Peyer's patch (tissue), 4 donors: ENCODE measurements at regions not wholly inside any gene's neighbourhood (a gene's known extent, or its start where the extent isn't known, plus 50 kb on each side); places are given as distances from the start of the nearest gene placed in this dataset.

Experiments
- DNase-seq, 3 donors: peaks; one replicate each; pipeline ENCODE4 v3.0.0-alpha.2; 2017 to 2019
- H3K27ac ChIP-seq, 4 donors: fragments of 200-600 bp; sonication (generic); one replicate each; pipeline ENCODE4 v1.5.1; 2016 to 2019
- H3K27me3 ChIP-seq, 2 donors: fragments of 200-600 bp; sonication (generic); one replicate each; pipeline ENCODE4 v1.5.1; 2019
- H3K36me3 ChIP-seq, 3 donors: fragments of 200-600 bp; sonication (generic); one replicate each; pipeline ENCODE4 v1.5.1; 2016 to 2019
- H3K4me1 ChIP-seq, 4 donors: fragments of 200-600 bp; sonication (generic); one replicate each; pipeline ENCODE4 v1.5.1; 2016 to 2019
- H3K4me3 ChIP-seq, 4 donors: fragments of 200-600 bp; sonication (generic); 1 replicate in 3 of 4; 2 replicates in 1 of 4; pipeline ENCODE4 v1.5.1; 2016 to 2019; ENCODE audit warnings: mild to moderate bottlenecking in 1 of 4
- H3K9me3 ChIP-seq, 4 donors: fragments of 200-600 bp; sonication (generic); one replicate each; pipeline ENCODE4 v1.5.1; 2016 to 2019; ENCODE audit warnings: mild to moderate bottlenecking in 1 of 4
- CTCF ChIP-seq, 6 experiments: fragments of 450-650 bp in 4 of 6; fragments of 200-600 bp in 2 of 6; sonication (generic) in 1 of 6; IDR thresholded peaks; one replicate each; pipeline ENCODE4 v1.5.1; 2017 to 2019; ENCODE audit warnings: antibody characterized with exemption in 6 of 6, mild to moderate bottlenecking in 3 of 6, moderate library complexity in 1 of 6
- POLR2A ChIP-seq, 2 donors: fragments of 450-650 bp; IDR thresholded peaks; one replicate each; pipeline ENCODE4 v1.5.1; 2017; ENCODE audit warnings: antibody characterized with exemption in 2 of 2, mild to moderate bottlenecking in 2 of 2, moderate library complexity in 2 of 2

DNA sequence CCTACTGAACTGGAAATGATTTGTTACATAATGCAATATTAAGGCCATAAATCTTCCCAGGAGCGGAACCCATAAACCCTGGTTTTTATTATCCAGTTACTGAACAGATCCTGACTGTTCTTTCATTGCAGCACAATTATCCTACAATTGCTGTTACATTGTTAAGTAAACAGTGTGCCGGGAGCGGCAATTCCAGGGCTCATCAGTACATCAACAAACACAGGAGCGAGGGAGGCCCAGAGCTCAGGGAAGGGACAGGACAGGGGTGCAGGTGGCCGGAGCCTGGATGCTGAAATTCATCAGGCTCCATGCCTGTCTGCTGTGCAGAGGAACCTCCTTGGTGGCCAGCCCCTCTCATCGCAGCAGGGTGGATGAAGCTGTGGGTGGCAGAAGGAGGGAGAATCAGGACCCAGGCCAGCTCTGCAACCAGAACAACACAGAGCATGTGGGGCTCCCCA is 544.7 kb downstream of the NPHP4 start:
- DNase-seq, result peak in 2 of 3 donors; percentile 48 to 57
- Histone ChIP-seq H3K27me3 (no peaks in the 10 kb centered on the region), H3K9me3 (no peaks in the 10 kb centered on the region), H3K4me3 (no peak overlapping the region), H3K4me1 (no peaks in the 10 kb centered on the region), H3K27ac (no peak overlapping the region), H3K36me3 (no peaks in the 10 kb centered on the region)
- no peak for TF ChIP-seq CTCF (IDR thresholded peaks at IDR 0.05)
- no peak for TF ChIP-seq POLR2A (IDR thresholded peaks at IDR 0.05)

- Histone ChIP-seq H3K27me3 (no peaks in the 10 kb centered on the region), H3K4me1 (no peaks in the 10 kb centered on the region), H3K9me3 (no peaks in the 10 kb centered on the region), H3K36me3 (no peaks in the 10 kb centered on the region), H3K4me3 (no peak overlapping the region), H3K27ac (no peak overlapping the region)
- DNase-seq, result no peak
- TF ChIP-seq CTCF (IDR thresholded peaks at IDR 0.05), result no peak
- TF ChIP-seq POLR2A (IDR thresholded peaks at IDR 0.05), result no peak
These were observed 547.8 kb downstream of the NPHP4 start for GRCh38 chr1:5444396-5444795.

DNA sequence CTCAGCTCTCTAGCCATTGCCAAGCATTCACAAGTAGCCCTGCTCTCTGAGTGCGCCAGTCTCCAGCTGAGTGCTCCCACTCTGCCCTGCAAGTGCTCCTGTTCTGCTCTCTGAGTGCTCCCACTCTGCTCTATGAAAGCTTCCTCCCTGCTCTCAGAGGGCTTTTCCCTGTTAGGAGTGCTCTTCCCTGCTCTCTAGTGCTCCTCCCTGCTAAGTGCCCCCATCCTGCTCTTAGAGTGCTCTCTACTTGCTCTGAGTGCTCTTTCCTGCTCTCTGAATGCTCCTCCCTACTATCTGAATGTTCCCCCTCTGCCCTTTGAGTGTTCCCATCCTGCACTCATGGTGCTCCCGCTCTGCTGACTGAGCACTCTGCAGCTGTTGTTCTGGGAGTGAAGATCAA is 555.4 kb downstream of the NPHP4 start:
- DNase-seq, result no peak
- Histone ChIP-seq H3K36me3 (no peaks in the 10 kb centered on the region), H3K27me3 (no peaks in the 10 kb centered on the region), H3K27ac (no peak overlapping the region), H3K4me3 (no peak overlapping the region), H3K4me1 (no peaks in the 10 kb centered on the region), H3K9me3 (no peaks in the 10 kb centered on the region)
- TF ChIP-seq POLR2A (IDR thresholded peaks at IDR 0.05) (no peak), CTCF (IDR thresholded peaks at IDR 0.05) (no peak)

DNA sequence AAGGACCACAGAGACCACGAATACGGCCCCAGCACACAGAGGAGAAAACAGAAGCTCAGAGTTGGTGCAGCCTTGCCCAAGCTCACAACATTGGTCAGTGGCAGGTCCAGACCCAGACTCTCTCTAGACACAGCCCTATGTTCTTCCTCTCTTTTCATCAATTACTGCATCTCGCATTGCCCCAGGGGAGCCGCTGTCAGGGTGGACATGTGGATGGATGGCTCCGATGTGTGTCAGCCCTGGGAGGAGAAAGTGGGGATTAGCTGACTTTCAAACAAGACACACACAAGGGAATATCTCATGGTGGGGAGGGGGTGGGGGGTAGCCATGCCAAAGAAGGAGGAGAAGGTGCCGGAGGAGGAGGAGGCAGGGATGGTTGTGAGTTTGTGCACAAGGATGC is 556.8 kb downstream of the NPHP4 start:
- DNase-seq, result no peak
- TF ChIP-seq POLR2A (IDR thresholded peaks at IDR 0.05), result no peak
- no peak for TF ChIP-seq CTCF (IDR thresholded peaks at IDR 0.05)
- no peaks in the 10 kb centered on the region for H3K36me3 ChIP-seq
- no peaks in the 10 kb centered on the region for H3K9me3 ChIP-seq
- no peak overlapping the region for H3K27ac ChIP-seq
- H3K4me3 ChIP-seq, result no peak overlapping the region
- H3K27me3 ChIP-seq, result no peaks in the 10 kb centered on the region
- no peaks in the 10 kb centered on the region for H3K4me1 ChIP-seq

DNA sequence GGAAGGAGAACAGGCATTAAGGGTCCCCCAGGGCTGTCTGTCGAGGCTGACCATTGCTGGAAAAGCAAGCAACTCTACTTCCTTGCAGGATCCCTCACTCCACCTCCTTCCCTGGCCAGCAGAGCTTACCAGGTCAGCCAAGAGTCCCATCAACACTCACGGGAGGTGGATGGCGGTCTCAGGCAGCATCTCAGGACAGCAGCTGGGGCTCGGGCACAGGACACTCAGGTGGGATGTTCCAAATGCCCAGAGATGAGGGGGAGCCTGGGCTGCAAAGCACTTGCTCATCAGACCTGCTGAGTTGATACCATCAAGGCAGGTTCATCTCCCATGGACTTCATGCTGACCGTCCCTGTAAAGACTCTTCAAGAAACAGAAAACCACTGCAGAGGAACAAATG is 559.8 kb downstream of the NPHP4 start:
- no peak overlapping the region for H3K27ac ChIP-seq
- H3K4me3 ChIP-seq, result no peak overlapping the region
- TF ChIP-seq POLR2A (IDR thresholded peaks at IDR 0.05), result no peak
- no peak for TF ChIP-seq CTCF (IDR thresholded peaks at IDR 0.05)
- no peaks in the 10 kb centered on the region for H3K36me3 ChIP-seq
- no peak for DNase-seq
- no peaks in the 10 kb centered on the region for H3K27me3 ChIP-seq
- H3K9me3 ChIP-seq, result no peaks in the 10 kb centered on the region
- H3K4me1 ChIP-seq, result no peaks in the 10 kb centered on the region
